H1 (cell line): ENCODE measurements at regions not wholly inside any gene's neighbourhood (a gene's known extent, or its start where the extent isn't known, plus 50 kb on each side); places are given as distances from the start of the nearest gene placed in this dataset.

Source experiments
- CTCF ChIA-PET: fragments of 300-600 bp; sonication (Branson Sonifier 250); formaldehyde crosslinking; loops from one replicate; lab custom pipeline; 2021; ENCODE audit not compliant: partially characterized antibody; lab: Charles Lee
- POLR2A ChIA-PET: fragments of 300-600 bp; sonication (Branson Sonifier 250); formaldehyde crosslinking; loops from one replicate; lab custom pipeline; 2021; ENCODE audit warnings: inconsistent platforms; ENCODE audit not compliant: partially characterized antibody; lab: Charles Lee
- DNase-seq, 2 experiments: peaks; one replicate each; pipeline versions ENCODE4 v3.0.0 to v3.0.0-alpha.2; 2010 to 2022; ENCODE audit warnings: low spot score in 2 of 2, low read depth in 1 of 2, mixed read lengths in 1 of 2
- FAIRE-seq: peaks from 2 replicates; lab custom pipeline; 2011; peaks lifted over from hg19 to GRCh38; lab: Jason Lieb, UNC
- H2AFZ ChIP-seq: 2 replicates; pipeline ENCODE4 v1.8.1; 2012; ENCODE audit warnings: low read length, inconsistent platforms
- H2AK5ac ChIP-seq: 2 replicates; pipeline ENCODE4 v1.6.1; 2013; ENCODE audit warnings: low read depth, low read length
- H2BK120ac ChIP-seq: replicated peaks from 2 replicates; pipeline ENCODE3; 2013; ENCODE audit warnings: low read depth, low read length, inconsistent platforms
- H2BK12ac ChIP-seq: 2 replicates; pipeline ENCODE4 v1.6.1; 2013; ENCODE audit warnings: low read depth, low read length
- H2BK15ac ChIP-seq: 2 replicates; pipeline ENCODE4 v1.6.1; 2013; ENCODE audit warnings: low read length
- H2BK20ac ChIP-seq: 2 replicates; pipeline ENCODE4 v1.6.1; 2013; ENCODE audit warnings: low read length
- H2BK5ac ChIP-seq: 2 replicates; pipeline ENCODE4 v1.6.1; 2013; ENCODE audit warnings: low read depth, low read length
- H3K14ac ChIP-seq: 2 replicates; pipeline ENCODE4 v1.6.1; 2013; ENCODE audit warnings: inconsistent platforms; ENCODE audit not compliant: insufficient read length
- H3K18ac ChIP-seq: 2 replicates; pipeline ENCODE4 v1.6.1; 2013; ENCODE audit warnings: low read length; ENCODE audit errors: extremely low read depth
- H3K23ac ChIP-seq: 2 replicates; pipeline ENCODE4 v1.6.1; 2013; ENCODE audit warnings: inconsistent platforms; ENCODE audit not compliant: insufficient read length
- H3K23me2 ChIP-seq: 2 replicates; pipeline ENCODE4 v1.6.1; 2013; ENCODE audit warnings: low read depth, low read length
- H3K27ac ChIP-seq: 2 replicates; pipeline ENCODE4 v1.6.1; 2011; ENCODE audit warnings: low read depth, low read length, inconsistent platforms
- H3K27me3 ChIP-seq, 4 experiments: replicated peaks in 1 of 4; 1 replicate in 1 of 4; 2 replicates in 3 of 4; pipeline versions ENCODE4 v1.6.1 to v1.8.1; 2011 to 2013; ENCODE audit warnings: low read length in 3 of 4, mild to moderate bottlenecking in 3 of 4, inconsistent platforms in 2 of 4, mixed read lengths in 2 of 4, moderate library complexity in 1 of 4; ENCODE audit not compliant: control insufficient read depth in 3 of 4, insufficient read depth in 3 of 4; ENCODE audit errors: extremely low read depth in 1 of 4
- H3K36me3 ChIP-seq, 4 experiments: 2 replicates each; pipeline versions ENCODE4 v1.6.1 to v1.8.1; 2011 to 2013; ENCODE audit warnings: mild to moderate bottlenecking in 4 of 4, low read length in 3 of 4, moderate library complexity in 2 of 4, control low read depth in 1 of 4, inconsistent platforms in 1 of 4; ENCODE audit not compliant: insufficient read depth in 4 of 4, control insufficient read depth in 2 of 4
- H3K4ac ChIP-seq: replicated peaks from 2 replicates; pipeline ENCODE3; 2013; ENCODE audit warnings: low read length, low read depth, mixed read lengths, inconsistent platforms; ENCODE audit not compliant: insufficient read length
- H3K4me1 ChIP-seq, 4 experiments: replicated peaks in 1 of 4; 1 replicate in 1 of 4; 2 replicates in 3 of 4; pipeline versions ENCODE4 v1.6.1 to v1.8.1; 2011 to 2013; ENCODE audit warnings: low read length in 3 of 4, inconsistent platforms in 2 of 4, mixed read lengths in 1 of 4; ENCODE audit not compliant: insufficient read depth in 4 of 4, control insufficient read depth in 3 of 4
- H3K4me2 ChIP-seq, 2 experiments: 2 replicates each; pipeline versions ENCODE4 v1.6.1 to v1.8.1; 2011 to 2013; ENCODE audit warnings: low read depth in 2 of 2, low read length in 2 of 2, control low read depth in 1 of 2, inconsistent platforms in 1 of 2, mild to moderate bottlenecking in 1 of 2; ENCODE audit not compliant: insufficient read depth in 1 of 2
- H3K4me3 ChIP-seq, 4 experiments: fragments of 200-600, 300-600 bp in 1 of 4; sonication (generic), shearing (Covaris generic), sonication (Bioruptor Twin) in 1 of 4; 2 replicates each; pipeline versions ENCODE4 v1.5.1 to v1.8.1; 2011 to 2016; ENCODE audit warnings: low read length in 4 of 4, low read depth in 3 of 4, control low read depth in 2 of 4, inconsistent platforms in 2 of 4, mild to moderate bottlenecking in 2 of 4, mixed read lengths in 1 of 4, moderate library complexity in 1 of 4; ENCODE audit not compliant: insufficient read depth in 2 of 4; ENCODE audit errors: extremely low read depth in 1 of 4
- H3K56ac ChIP-seq: replicated peaks from 2 replicates; pipeline ENCODE3; 2013; ENCODE audit warnings: low read depth, mild to moderate bottlenecking, mixed read lengths, low read length, inconsistent platforms; ENCODE audit not compliant: insufficient read length
- H3K79me1 ChIP-seq: 2 replicates; pipeline ENCODE4 v1.6.1; 2013; ENCODE audit warnings: low read depth, low read length, control low read depth
- H3K79me2 ChIP-seq, 2 experiments: 2 replicates each; pipeline versions ENCODE4 v1.6.1 to v1.8.1; 2012 to 2013; ENCODE audit warnings: low read length in 2 of 2, mild to moderate bottlenecking in 2 of 2, inconsistent platforms in 1 of 2; ENCODE audit not compliant: insufficient read depth in 2 of 2, control insufficient read depth in 1 of 2
- H3K9ac ChIP-seq, 4 experiments: replicated peaks in 1 of 4; 1 replicate in 1 of 4; 2 replicates in 3 of 4; pipeline versions ENCODE4 v1.6.1 to v1.8.1; 2011 to 2013; ENCODE audit warnings: low read depth in 3 of 4, low read length in 3 of 4, control low read depth in 2 of 4, mild to moderate bottlenecking in 2 of 4, moderate library complexity in 2 of 4, inconsistent platforms in 1 of 4; ENCODE audit errors: extremely low read depth in 1 of 4
- H3K9me3 ChIP-seq, 2 experiments: 2 replicates each; pipeline versions ENCODE4 v1.6.1 to v1.8.1; 2012 to 2013; ENCODE audit warnings: mild to moderate bottlenecking in 2 of 2, moderate library complexity in 2 of 2, control low read depth in 1 of 2, inconsistent platforms in 1 of 2, low read depth in 1 of 2, low read length in 1 of 2, mixed read lengths in 1 of 2; ENCODE audit not compliant: insufficient read depth in 2 of 2
- H4K20me1 ChIP-seq, 2 experiments: replicated peaks in 1 of 2; 2 replicates each; pipeline versions ENCODE3 to v1.8.1; 2011 to 2013; ENCODE audit warnings: inconsistent platforms in 2 of 2, low read length in 2 of 2, mild to moderate bottlenecking in 1 of 2; ENCODE audit not compliant: insufficient read depth in 2 of 2, control insufficient read depth in 1 of 2
- H4K5ac ChIP-seq: 2 replicates; pipeline ENCODE4 v1.6.1; 2013; ENCODE audit warnings: low read length, low read depth, mixed read lengths, inconsistent platforms; ENCODE audit not compliant: insufficient read length
- H4K8ac ChIP-seq: 2 replicates; pipeline ENCODE4 v1.8.0; 2013; ENCODE audit warnings: mild to moderate bottlenecking, moderate library complexity, low read length, inconsistent platforms; ENCODE audit not compliant: insufficient read depth; ENCODE audit errors: extremely low read depth
- H4K91ac ChIP-seq: replicated peaks from 2 replicates; pipeline ENCODE3; 2013; ENCODE audit warnings: low read length, mixed read lengths, inconsistent platforms; ENCODE audit not compliant: insufficient read length
- BACH1 ChIP-seq: IDR thresholded peaks from 2 replicates; pipeline ENCODE4 v1.6.1; 2012; ENCODE audit warnings: low read length, improper control_type of control experiment
- BRCA1 ChIP-seq: IDR thresholded peaks from 2 replicates; pipeline ENCODE4 v1.6.1; 2012; ENCODE audit warnings: low read depth, low read length, improper control_type of control experiment
- CBX8 ChIP-seq: fragments of 300-800, 300-1000 bp; sonication (generic); IDR thresholded peaks from 2 replicates; pipeline ENCODE4 v1.7.1; 2016; ENCODE audit warnings: low read depth, low read length, borderline replicate concordance
- CHD1 ChIP-seq: IDR thresholded peaks from 2 replicates; pipeline ENCODE4 v1.6.1; 2012; ENCODE audit warnings: low read depth, low read length, improper control_type of control experiment
- EGR1 ChIP-seq: IDR thresholded peaks from 2 replicates; pipeline ENCODE4 v1.6.1; 2011; ENCODE audit warnings: low read depth, low read length, borderline replicate concordance
- EZH2 ChIP-seq: fragments of 200-600 bp; sonication (generic); IDR thresholded peaks from 2 replicates; pipeline ENCODE4 v1.7.1; 2012; ENCODE audit warnings: low read depth, mild to moderate bottlenecking, moderate library complexity, low read length, inconsistent platforms; ENCODE audit not compliant: severe bottlenecking
- JUND ChIP-seq: IDR thresholded peaks from 2 replicates; pipeline ENCODE4 v1.6.1; 2011; ENCODE audit warnings: mild to moderate bottlenecking, improper control_type of control experiment, low read length
- KDM1A ChIP-seq: fragments of 200-600, 300-600 bp; sonication (generic); IDR thresholded peaks from 2 replicates; pipeline ENCODE4 v1.7.1; 2016; ENCODE audit warnings: mild to moderate bottlenecking, low read length, borderline replicate concordance
- NANOG ChIP-seq: IDR thresholded peaks from 2 replicates; pipeline ENCODE4 v1.6.1; 2011; ENCODE audit warnings: low read length, low read depth, mild to moderate bottlenecking, inconsistent platforms; ENCODE audit not compliant: insufficient read depth, poor library complexity, severe bottlenecking
- NRF1 ChIP-seq: IDR thresholded peaks from 2 replicates; pipeline ENCODE4 v1.6.1; 2011; ENCODE audit warnings: mild to moderate bottlenecking, low read depth, low read length, improper control_type of control experiment
- POU5F1 ChIP-seq: IDR thresholded peaks from 2 replicates; pipeline ENCODE4 v1.6.1; 2011; ENCODE audit warnings: low read depth, mild to moderate bottlenecking, low read length, moderate library complexity
- RFX5 ChIP-seq: IDR thresholded peaks from 2 replicates; pipeline ENCODE4 v1.6.1; 2011; ENCODE audit warnings: low read depth, low read length, improper control_type of control experiment, borderline replicate concordance
- SAP30 ChIP-seq: fragments of 300-600 bp; sonication (generic); IDR thresholded peaks from 2 replicates; pipeline ENCODE4 v1.7.1; 2012; ENCODE audit warnings: low read length, moderate library complexity, mild to moderate bottlenecking, inconsistent platforms; ENCODE audit not compliant: insufficient read depth, insufficient replicate concordance
- SP2 ChIP-seq: IDR thresholded peaks from 2 replicates; pipeline ENCODE4 v1.6.1; 2012; ENCODE audit warnings: mild to moderate bottlenecking, low read length, inconsistent platforms
- SP4 ChIP-seq: IDR thresholded peaks from 2 replicates; pipeline ENCODE4 v1.6.1; 2012; ENCODE audit warnings: low read length, inconsistent platforms
- TBP ChIP-seq: IDR thresholded peaks from 2 replicates; pipeline ENCODE4 v1.6.1; 2011; ENCODE audit warnings: low read depth, low read length, improper control_type of control experiment
- ZNF274 ChIP-seq: IDR thresholded peaks from 2 replicates; pipeline ENCODE4 v1.7.0; 2012; ENCODE audit warnings: low read length, borderline replicate concordance; ENCODE audit errors: extremely low read depth
- WGBS, 2 experiments: shearing (Covaris generic) in 1 of 2; methylation state at CpG; one replicate each; pipeline versions ENCODE4 v1.1.6 to v1.1.7; 2013 to 2015; ENCODE audit warnings: low lambda C conversion rate in 2 of 2, mixed read lengths in 2 of 2, inconsistent platforms in 1 of 2, low coverage in 1 of 2, missing lambda C conversion rate in 1 of 2; ENCODE audit not compliant: insufficient replicate concordance in 2 of 2, insufficient coverage in 1 of 2, insufficient read length in 1 of 2; ENCODE audit errors: extremely low coverage in 1 of 2, missing lambda C conversion rate in 1 of 2; 5-methylcytosine and 5-hydroxymethylcytosine counted together

DNA sequence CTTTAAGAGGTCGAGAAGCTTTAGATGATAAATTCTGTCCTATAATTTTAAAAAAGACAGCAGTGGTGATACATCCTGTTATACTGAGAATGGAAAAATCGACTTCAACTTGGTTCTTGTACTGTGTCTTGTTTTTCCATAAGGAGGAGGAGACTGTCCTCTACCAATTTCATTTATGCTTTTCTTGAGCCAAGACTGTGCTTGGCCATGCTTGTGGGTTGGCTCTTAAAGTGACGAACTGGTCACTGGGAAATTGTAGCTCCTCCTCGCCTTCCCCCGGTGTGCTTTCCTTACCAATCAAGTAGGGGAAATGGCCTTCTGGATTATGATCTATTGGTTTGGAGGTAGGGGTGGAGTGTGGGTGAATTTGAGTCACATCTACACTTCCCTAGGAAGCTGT, 67.1 kb upstream of the HSPB3 start:
- H3K36me3 ChIP-seq = no peaks in the 10 kb centered on the region
- no peak overlapping the region for H2BK120ac ChIP-seq
- no peak for FAIRE-seq
- H3K9ac ChIP-seq = no peak overlapping the region
- H3K4me3 ChIP-seq = no peak overlapping the region
- H3K79me1 ChIP-seq = no peaks in the 10 kb centered on the region
- no peak overlapping the region for H2BK15ac ChIP-seq
- H4K91ac ChIP-seq = no peak overlapping the region
- no peak overlapping the region for H3K18ac ChIP-seq
- H3K4me2 ChIP-seq = no peak overlapping the region
- H2BK12ac ChIP-seq = no peak overlapping the region
- no peak overlapping the region for H2BK20ac ChIP-seq
- no peak overlapping the region for H4K8ac ChIP-seq
- no peaks in the 10 kb centered on the region for H3K79me2 ChIP-seq
- no peak overlapping the region for H2BK5ac ChIP-seq
- no peak overlapping the region for H2AFZ ChIP-seq
- H3K27me3 ChIP-seq = no peaks in the 10 kb centered on the region
- H3K56ac ChIP-seq = no peak overlapping the region
- H3K23ac ChIP-seq = no peak overlapping the region
- no peaks in the 10 kb centered on the region for H3K9me3 ChIP-seq
- no peaks in the 10 kb centered on the region for H4K20me1 ChIP-seq
- no peak overlapping the region for H3K27ac ChIP-seq
- DNase-seq = no peak
- H3K23me2 ChIP-seq = no peaks in the 10 kb centered on the region
- WGBS, 2 experiments = 80% methylated on average over 5 of the region's 5 CpGs; no CpG with 5 or more reads in 1 of the 2 experiments
- H4K5ac ChIP-seq = no peak overlapping the region
- H3K4ac ChIP-seq = no peak overlapping the region
- no peak overlapping the region for H2AK5ac ChIP-seq
- no peak overlapping the region for H3K14ac ChIP-seq
- no peaks in the 10 kb centered on the region for H3K4me1 ChIP-seq
- ChIA-PET CTCF (interaction anchor here (0.7 to 1.0 kb wide), 3 partner anchors 14 to 145 kb away, joined by 3 read pairs; no protein-coding TSS in a partner anchor), POLR2A (no interaction called here)
- TF ChIP-seq NRF1 (no peak), RFX5 (no peak), NANOG (no peak), EZH2 (no peak), CBX8 (no peak), SP4 (no peak), EGR1 (no peak), CHD1 (no peak), BACH1 (no peak), KDM1A (no peak), SP2 (no peak), POU5F1 (no peak), TBP (no peak), ZNF274 (no peak), SAP30 (no peak), JUND (no peak), BRCA1 (no peak)
